PC-3 (cell line): ENCODE measurements at regions not wholly inside any gene's neighbourhood (a gene's known extent, or its start where the extent isn't known, plus 50 kb on each side); places are given as distances from the start of the nearest gene placed in this dataset.

ENCODE experiments used
- ATAC-seq: fragments of 200-7000 bp; cut with Tn5 transposase; 2 replicates; pipeline ENCODE4 v1.9.1; 2020; ENCODE audit warnings: mild to moderate bottlenecking, moderate library complexity
- BruUV-seq: library from RNA; stranded (reverse); fragments of 400-500 nt; replicated peaks from 2 replicates; lab custom pipeline; 2021; lab: Mats Ljungman, UMichigan
- CTCF ChIA-PET: fragments of 300-600 bp; sonication (Branson Sonifier 250); formaldehyde crosslinking; loops from one replicate; lab custom pipeline; 2022; ENCODE audit warnings: antibody characterized with exemption; lab: Charles Lee
- POLR2A ChIA-PET: fragments of 300-600 bp; sonication (Branson Sonifier 250); formaldehyde crosslinking; loops from one replicate; lab custom pipeline; 2022; ENCODE audit warnings: antibody characterized with exemption; ENCODE audit not compliant: unreplicated experiment; lab: Charles Lee
- DNase-seq: peaks from one replicate; pipeline ENCODE4 v3.0.0-alpha.2; 2015
- H2AFZ ChIP-seq: fragments of 300-600 bp; sonication (generic); 2 replicates; pipeline ENCODE4 v1.6.0; 2016; ENCODE audit warnings: antibody characterized with exemption, low read length
- H3F3A ChIP-seq: fragments of 300-600 bp; sonication (generic); one replicate; pipeline ENCODE4 v1.6.0; 2017; ENCODE audit warnings: antibody characterized with exemption, low read length, control low read depth, mild to moderate bottlenecking; ENCODE audit not compliant: unreplicated experiment
- H3K27ac ChIP-seq: fragments of 300-600 bp; sonication (generic); 2 replicates; pipeline ENCODE4 v1.5.1; 2016; ENCODE audit warnings: mild to moderate bottlenecking, low read length
- H3K27me3 ChIP-seq: fragments of 300-600 bp; sonication (generic); 2 replicates; pipeline ENCODE4 v1.6.1; 2016; ENCODE audit warnings: low read length, mixed read lengths
- H3K36me3 ChIP-seq: fragments of 300-600 bp; sonication (generic); 2 replicates; pipeline ENCODE4 v1.6.1; 2016; ENCODE audit warnings: low read depth, mixed run types, low read length, mixed read lengths
- H3K4me1 ChIP-seq: fragments of 300-600 bp; sonication (generic); 2 replicates; pipeline ENCODE4 v1.5.1; 2016; ENCODE audit warnings: low read length; ENCODE audit not compliant: insufficient read depth
- H3K4me2 ChIP-seq: fragments of 300-600 bp; sonication (generic); 2 replicates; pipeline ENCODE4 v1.6.0; 2016; ENCODE audit warnings: low read length
- H3K4me3 ChIP-seq: fragments of 300-600 bp; sonication (generic); 2 replicates; pipeline ENCODE4 v1.5.1; 2016; ENCODE audit warnings: mild to moderate bottlenecking, low read length, mixed read lengths
- H3K79me2 ChIP-seq: fragments of 300-600 bp; sonication (generic); 2 replicates; pipeline ENCODE4 v1.6.1; 2017; ENCODE audit warnings: low read length, mixed read lengths
- H3K9ac ChIP-seq: fragments of 300-600 bp; sonication (generic); 2 replicates; pipeline ENCODE4 v1.6.0; 2016; ENCODE audit warnings: mild to moderate bottlenecking, low read length
- H3K9me2 ChIP-seq: fragments of 300-600 bp; sonication (generic); replicated peaks from 2 replicates; pipeline ENCODE4 v1.6.1; 2016; ENCODE audit warnings: mixed run types, low read length, mixed read lengths
- H3K9me3 ChIP-seq: fragments of 300-600 bp; sonication (generic); 2 replicates; pipeline ENCODE4 v1.6.1; 2016; ENCODE audit warnings: low read length, mixed read lengths
- H4K20me1 ChIP-seq: fragments of 300-600 bp; sonication (generic); 2 replicates; pipeline ENCODE4 v1.6.1; 2016; ENCODE audit warnings: low read length, mixed read lengths
- CTCF ChIP-seq: fragments of 300-600 bp; sonication (generic); conservative IDR thresholded peaks from 2 replicates; pipeline ENCODE4 v1.5.1; 2017; ENCODE audit warnings: antibody characterized with exemption, low read depth, mild to moderate bottlenecking, low read length
- EZH2 ChIP-seq: fragments of 300-600 bp; sonication (generic); IDR thresholded peaks from one replicate; pipeline ENCODE4 v1.6.1; 2017; ENCODE audit warnings: antibody characterized with exemption, mild to moderate bottlenecking, low read length; ENCODE audit not compliant: unreplicated experiment
- EZH2phosphoT487 ChIP-seq: fragments of 300-600 bp; sonication (generic); IDR thresholded peaks from 2 replicates; pipeline ENCODE4 v1.6.1; 2018; ENCODE audit warnings: mild to moderate bottlenecking, antibody characterized with exemption, low read length, borderline replicate concordance
- intact Hi-C: fragments of 100-400 bp; cut with micrococcal nuclease; formaldehyde crosslinking; loops from 2 replicates; pipeline ENCODE4 v1.9.0; 2023

GRCh38 chr5:67974054-67974453, 241.5 kb upstream of the PIK3R1 start:
- Histone ChIP-seq H3F3A (no peaks in the 10 kb centered on the region), H2AFZ (no peak overlapping the region), H3K9ac (no peak overlapping the region), H3K27me3 (no peaks in the 10 kb centered on the region), H3K4me1 (no peaks in the 10 kb centered on the region), H4K20me1 (no peaks in the 10 kb centered on the region), H3K4me2 (no peak overlapping the region), H3K9me3 (no peaks in the 10 kb centered on the region), H3K36me3 (no peaks in the 10 kb centered on the region), H3K4me3 (no peak overlapping the region), H3K27ac (no peak overlapping the region), H3K9me2 (no peaks in the 10 kb centered on the region), H3K79me2 (no peaks in the 10 kb centered on the region)
- ChIA-PET POLR2A (no interaction called here), CTCF (no interaction called here)
- TF ChIP-seq CTCF (no peak), EZH2 (no peak), EZH2phosphoT487 (no peak)
- ATAC-seq, result no peak
- intact Hi-C loops, result no loop called here
- BruUV-seq, result no TSS peak
- DNase-seq, result no peak

GRCh38 chr5:67971971-67972821, 243.4 kb upstream of the PIK3R1 start:
- Histone ChIP-seq H3K4me3 (no peak overlapping the region), H3K9me3 (no peaks in the 10 kb centered on the region), H3K9me2 (no peaks in the 10 kb centered on the region), H3K4me1 (no peaks in the 10 kb centered on the region), H3K9ac (no peak overlapping the region), H3K4me2 (no peak overlapping the region), H3K79me2 (no peaks in the 10 kb centered on the region), H3F3A (no peaks in the 10 kb centered on the region), H3K36me3 (no peaks in the 10 kb centered on the region), H3K27me3 (no peaks in the 10 kb centered on the region), H4K20me1 (no peaks in the 10 kb centered on the region), H3K27ac (no peak overlapping the region), H2AFZ (no peak overlapping the region)
- DNase-seq, result no peak
- ATAC-seq, result no peak
- intact Hi-C loops, result no loop called here
- ChIA-PET CTCF (no interaction called here), POLR2A (no interaction called here)
- BruUV-seq, result no TSS peak
- TF ChIP-seq CTCF (no peak), EZH2phosphoT487 (no peak), EZH2 (no peak)

GRCh38 chr5:67971223-67971830, 244.2 kb upstream of the PIK3R1 start:
- H2AFZ ChIP-seq, result no peak overlapping the region
- no peaks in the 10 kb centered on the region for H3K4me1 ChIP-seq
- no peaks in the 10 kb centered on the region for H3K36me3 ChIP-seq
- CTCF ChIA-PET, result no interaction called here
- BruUV-seq, result no TSS peak
- H3K9me3 ChIP-seq, result no peaks in the 10 kb centered on the region
- ATAC-seq, result no peak
- intact Hi-C loops, result no loop called here
- no peak overlapping the region for H3K4me2 ChIP-seq
- no peak for DNase-seq
- H3K27ac ChIP-seq, result no peak overlapping the region
- no peaks in the 10 kb centered on the region for H4K20me1 ChIP-seq
- H3K9me2 ChIP-seq, result no peaks in the 10 kb centered on the region
- H3K27me3 ChIP-seq, result no peaks in the 10 kb centered on the region
- no peak overlapping the region for H3K9ac ChIP-seq
- H3F3A ChIP-seq, result no peaks in the 10 kb centered on the region
- H3K79me2 ChIP-seq, result no peaks in the 10 kb centered on the region
- no peak overlapping the region for H3K4me3 ChIP-seq
- POLR2A ChIA-PET, result no interaction called here
- no peak for TF ChIP-seq EZH2phosphoT487
- TF ChIP-seq EZH2, result no peak
- no peak for TF ChIP-seq CTCF
